ENCODE measurements at regions not wholly inside any gene's neighbourhood (a gene's known extent, or its start where the extent isn't known, plus 50 kb on each side); places are given as distances from the start of the nearest gene placed in this dataset.

DNA sequence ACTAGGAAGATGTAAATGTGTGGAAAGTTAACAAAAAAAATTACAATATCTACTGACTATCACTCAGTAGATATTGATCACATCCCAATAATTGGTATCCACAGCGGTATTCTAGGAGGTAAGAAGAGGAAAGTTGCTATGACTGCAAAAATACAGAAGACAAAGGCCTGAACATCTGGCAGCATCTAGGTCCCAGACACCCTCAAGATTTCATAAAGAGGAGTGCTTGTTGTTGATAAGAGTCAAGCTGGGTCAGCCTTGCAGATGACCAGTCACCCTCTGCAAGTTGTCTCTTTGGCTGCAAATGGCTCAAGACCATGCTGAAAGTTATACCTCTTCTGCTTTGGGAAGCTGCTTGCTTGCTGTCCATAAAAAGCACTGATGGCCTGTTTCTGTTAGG lies 179.8 kb upstream of the FOXN2 start:
- TF ChIP-seq POLR2A (IDR thresholded peaks at IDR 0.05): no peak
- TF ChIP-seq, protein P1, sequence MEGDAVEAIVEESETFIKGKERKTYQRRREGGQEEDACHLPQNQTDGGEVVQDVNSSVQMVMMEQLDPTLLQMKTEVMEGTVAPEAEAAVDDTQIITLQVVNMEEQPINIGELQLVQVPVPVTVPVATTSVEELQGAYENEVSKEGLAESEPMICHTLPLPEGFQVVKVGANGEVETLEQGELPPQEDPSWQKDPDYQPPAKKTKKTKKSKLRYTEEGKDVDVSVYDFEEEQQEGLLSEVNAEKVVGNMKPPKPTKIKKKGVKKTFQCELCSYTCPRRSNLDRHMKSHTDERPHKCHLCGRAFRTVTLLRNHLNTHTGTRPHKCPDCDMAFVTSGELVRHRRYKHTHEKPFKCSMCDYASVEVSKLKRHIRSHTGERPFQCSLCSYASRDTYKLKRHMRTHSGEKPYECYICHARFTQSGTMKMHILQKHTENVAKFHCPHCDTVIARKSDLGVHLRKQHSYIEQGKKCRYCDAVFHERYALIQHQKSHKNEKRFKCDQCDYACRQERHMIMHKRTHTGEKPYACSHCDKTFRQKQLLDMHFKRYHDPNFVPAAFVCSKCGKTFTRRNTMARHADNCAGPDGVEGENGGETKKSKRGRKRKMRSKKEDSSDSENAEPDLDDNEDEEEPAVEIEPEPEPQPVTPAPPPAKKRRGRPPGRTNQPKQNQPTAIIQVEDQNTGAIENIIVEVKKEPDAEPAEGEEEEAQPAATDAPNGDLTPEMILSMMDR (IDR thresholded peaks at IDR 0.05): no peak

All from prostate gland (tissue), 2 donors.